GM12874 (cell line): ENCODE measurements at regions not wholly inside any gene's neighbourhood (a gene's known extent, or its start where the extent isn't known, plus 50 kb on each side); places are given as distances from the start of the nearest gene placed in this dataset.

Experiments
- CTCF ChIP-seq: IDR thresholded peaks from 2 replicates; pipeline ENCODE4 v1.5.1; 2011; ENCODE audit warnings: low read depth, mild to moderate bottlenecking, control low read depth, low read length, moderate library complexity; ENCODE audit not compliant: insufficient read depth

GRCh38 chr7:101699881-101700823 lies 71.1 kb upstream of the MYL10 start:
- no peak for TF ChIP-seq CTCF

- TF ChIP-seq CTCF = no peak
Observed at GRCh38 chr7:101701153-101701794, 72.2 kb upstream of the MYL10 start.

- TF ChIP-seq CTCF = no peak
Observed at GRCh38 chr7:101702362-101702850, 73.3 kb upstream of the MYL10 start.

GRCh38 chr7:101705331-101705730 lies 76.2 kb upstream of the MYL10 start:
- TF ChIP-seq CTCF = no peak

GRCh38 chr7:101707587-101707986 lies 78.5 kb upstream of the MYL10 start:
- TF ChIP-seq CTCF = no peak

- TF ChIP-seq CTCF = no peak
Observed at GRCh38 chr7:101708223-101708622, 79.1 kb upstream of the MYL10 start.

GRCh38 chr7:101712652-101713051 lies 83.6 kb upstream of the MYL10 start:
- TF ChIP-seq CTCF = no peak
